NCI-H2171 (cell line): ENCODE measurements at regions not wholly inside any gene's neighbourhood (a gene's known extent, or its start where the extent isn't known, plus 50 kb on each side); places are given as distances from the start of the nearest gene placed in this dataset.

ENCODE experiments used
- DNase-seq: peaks from one replicate; lab custom pipeline; 2025; lab: John Stamatoyannopoulos, UW

- DNase-seq = no peak
Measured at GRCh38 chr22:27123880-27124279, 466.5 kb downstream of the MIAT start.

- DNase-seq = peak; percentile 87
Measured at GRCh38 chr22:27124351-27124966, 467.1 kb downstream of the MIAT start.

GRCh38 chr22:27125539-27125938, 468.2 kb downstream of the MIAT start:
- no peak for DNase-seq

GRCh38 chr22:27127911-27128310, 470.5 kb downstream of the MIAT start:
- DNase-seq = peak; percentile 54

GRCh38 chr22:27128461-27129085, 471.2 kb downstream of the MIAT start:
- no peak for DNase-seq

- no peak for DNase-seq
Measured at GRCh38 chr22:27129266-27129665, 471.9 kb downstream of the MIAT start.

- DNase-seq = no peak
Measured at GRCh38 chr22:27130906-27131305, 473.5 kb downstream of the MIAT start.

- DNase-seq = no peak
Measured at GRCh38 chr22:27131346-27131745, 474.0 kb downstream of the MIAT start.

- DNase-seq = no peak
Measured at GRCh38 chr22:27132400-27132799, 475.0 kb downstream of the MIAT start.

- no peak for DNase-seq
Measured at GRCh38 chr22:27133019-27133431, 475.6 kb downstream of the MIAT start.

GRCh38 chr22:27133681-27134314, 476.4 kb downstream of the MIAT start:
- DNase-seq = no peak

GRCh38 chr22:27134315-27134701, 476.9 kb downstream of the MIAT start:
- DNase-seq = no peak

- no peak for DNase-seq
Measured at GRCh38 chr22:27135031-27135981, 477.9 kb downstream of the MIAT start.

- DNase-seq = no peak
Measured at GRCh38 chr22:27136596-27136995, 479.2 kb downstream of the MIAT start.

- DNase-seq = no peak
Measured at GRCh38 chr22:27137871-27138337, 480.5 kb downstream of the MIAT start.

GRCh38 chr22:27138471-27138870, 481.1 kb downstream of the MIAT start:
- DNase-seq = no peak

- no peak for DNase-seq
Measured at GRCh38 chr22:27139935-27140511, 482.6 kb downstream of the MIAT start.

GRCh38 chr22:27142286-27142685, 484.9 kb downstream of the MIAT start:
- DNase-seq = no peak

- no peak for DNase-seq
Measured at GRCh38 chr22:27144321-27144720, 486.9 kb downstream of the MIAT start.

GRCh38 chr22:27146866-27147633, 489.7 kb downstream of the MIAT start:
- no peak for DNase-seq

- no peak for DNase-seq
Measured at GRCh38 chr22:27148055-27148454, 490.7 kb downstream of the MIAT start.
